Mammary epithelial cell (primary cell): ENCODE measurements at regions not wholly inside any gene's neighbourhood (a gene's known extent, or its start where the extent isn't known, plus 50 kb on each side); places are given as distances from the start of the nearest gene placed in this dataset.

ENCODE experiments used
- CTCF ChIP-seq, 2 donors: IDR thresholded peaks in 1 of 2; conservative IDR thresholded peaks in 1 of 2; 2 replicates each; pipeline ENCODE4 v1.5.1; 2011 to 2012; ENCODE audit warnings: inconsistent platforms in 2 of 2, low read length in 2 of 2, mild to moderate bottlenecking in 2 of 2, control low read depth in 1 of 2, low read depth in 1 of 2; ENCODE audit not compliant: insufficient read depth in 1 of 2; ENCODE audit errors: extremely low read depth in 1 of 2
- EZH2 ChIP-seq: IDR thresholded peaks from 2 replicates; pipeline ENCODE4 v1.6.1; 2012; ENCODE audit warnings: low read length, inconsistent platforms, borderline replicate concordance

GRCh38 chr2:123051136-123051535 lies 974.0 kb upstream of the CNTNAP5 start:
- TF ChIP-seq CTCF (conservative IDR thresholded peaks at IDR 0.05 in 1 of 2, IDR thresholded peaks at IDR 0.05 in 1 of 2; ENCODE audit: extremely low read depth in 1 of 2, insufficient read depth in 1 of 2, low read depth in 1 of 2, low read length in 2 of 2), result no peak
- TF ChIP-seq EZH2, result no peak
